ENCODE measurements at regions not wholly inside any gene's neighbourhood (a gene's known extent, or its start where the extent isn't known, plus 50 kb on each side); places are given as distances from the start of the nearest gene placed in this dataset.

DNA sequence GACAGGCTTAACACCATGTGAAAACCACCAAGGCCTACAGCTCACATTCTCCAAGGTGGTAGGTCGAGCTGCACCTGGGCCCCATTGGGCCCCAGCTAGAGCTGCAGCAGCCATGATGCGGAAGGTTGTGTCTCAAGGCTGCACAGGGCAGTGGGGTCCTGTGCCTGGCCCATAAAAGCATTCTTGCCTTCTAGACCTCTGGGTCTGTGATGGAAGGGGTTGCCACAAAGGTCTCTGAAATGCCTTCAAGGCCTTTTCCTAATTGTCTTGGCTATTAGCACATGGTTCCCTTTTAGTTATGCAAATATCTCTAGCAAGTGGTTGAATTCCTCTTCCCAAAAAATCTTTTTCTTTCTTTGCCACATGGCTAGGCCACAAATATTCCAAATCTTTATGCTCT lies 52.5 kb upstream of the C11orf58 start:
- no peak overlapping the region for H3K4me3 ChIP-seq (IDR thresholded peaks at IDR 0.05; ENCODE audit: insufficient read depth, low read depth, low read length)
- no peaks in the 10 kb centered on the region for H3K36me3 ChIP-seq (ENCODE audit: insufficient read depth)
- H3K27ac ChIP-seq: no peak overlapping the region
- no peak for TF ChIP-seq CTCF (conservative IDR thresholded peaks at IDR 0.05; ENCODE audit: low read depth, low read length)
- no peak overlapping the region for H3K4me2 ChIP-seq
- no peaks in the 10 kb centered on the region for H3K27me3 ChIP-seq (ENCODE audit: insufficient read depth, low read depth)
- H3K4me1 ChIP-seq (ENCODE audit: low read depth, poor library complexity, severe bottlenecking): no peaks in the 10 kb centered on the region
- no peaks in the 10 kb centered on the region for H3K79me2 ChIP-seq (ENCODE audit: insufficient read depth, low read depth)
- no peaks in the 10 kb centered on the region for H4K20me1 ChIP-seq (ENCODE audit: insufficient read depth)
- H3K9ac ChIP-seq: no peak overlapping the region
- no peak overlapping the region for H2AFZ ChIP-seq (ENCODE audit: low read depth)

GRCh38 chr11:16678466-16679116 lies 59.9 kb upstream of the C11orf58 start:
- Histone ChIP-seq H3K4me3 (IDR thresholded peaks at IDR 0.05; ENCODE audit: insufficient read depth, low read depth, low read length) (no peak overlapping the region), H3K36me3 (ENCODE audit: insufficient read depth) (no peaks in the 10 kb centered on the region), H3K27ac (no peak overlapping the region), H3K9ac (no peak overlapping the region), H3K4me2 (no peak overlapping the region), H3K27me3 (ENCODE audit: insufficient read depth, low read depth) (no peaks in the 10 kb centered on the region), H4K20me1 (ENCODE audit: insufficient read depth) (no peaks in the 10 kb centered on the region), H3K4me1 (ENCODE audit: low read depth, poor library complexity, severe bottlenecking) (no peaks in the 10 kb centered on the region), H2AFZ (ENCODE audit: low read depth) (no peak overlapping the region), H3K79me2 (ENCODE audit: insufficient read depth, low read depth) (no peaks in the 10 kb centered on the region)
- no peak for TF ChIP-seq CTCF (conservative IDR thresholded peaks at IDR 0.05; ENCODE audit: low read depth, low read length)

GRCh38 chr11:16669799-16670415 lies 68.5 kb upstream of the C11orf58 start:
- Histone ChIP-seq H3K27me3 (ENCODE audit: insufficient read depth, low read depth) (no peaks in the 10 kb centered on the region), H2AFZ (ENCODE audit: low read depth) (no peak overlapping the region), H3K9ac (no peak overlapping the region), H3K36me3 (ENCODE audit: insufficient read depth) (no peaks in the 10 kb centered on the region), H3K27ac (no peak overlapping the region), H3K4me3 (IDR thresholded peaks at IDR 0.05; ENCODE audit: insufficient read depth, low read depth, low read length) (no peak overlapping the region), H3K4me2 (no peak overlapping the region), H4K20me1 (ENCODE audit: insufficient read depth) (no peaks in the 10 kb centered on the region), H3K4me1 (ENCODE audit: low read depth, poor library complexity, severe bottlenecking) (no peaks in the 10 kb centered on the region), H3K79me2 (ENCODE audit: insufficient read depth, low read depth) (no peaks in the 10 kb centered on the region)
- no peak for TF ChIP-seq CTCF (conservative IDR thresholded peaks at IDR 0.05; ENCODE audit: low read depth, low read length)

- no peaks in the 10 kb centered on the region for H3K4me1 ChIP-seq (ENCODE audit: low read depth, poor library complexity, severe bottlenecking)
- no peak overlapping the region for H3K4me3 ChIP-seq (IDR thresholded peaks at IDR 0.05; ENCODE audit: insufficient read depth, low read depth, low read length)
- H3K36me3 ChIP-seq (ENCODE audit: insufficient read depth): no peaks in the 10 kb centered on the region
- H3K27me3 ChIP-seq (ENCODE audit: insufficient read depth, low read depth): no peaks in the 10 kb centered on the region
- peak; percentile 53 for TF ChIP-seq CTCF (conservative IDR thresholded peaks at IDR 0.05; ENCODE audit: low read depth, low read length)
- no peak overlapping the region for H3K27ac ChIP-seq
- H2AFZ ChIP-seq (ENCODE audit: low read depth): no peak overlapping the region
- H3K9ac ChIP-seq: no peak overlapping the region
- H3K4me2 ChIP-seq: no peak overlapping the region
- H3K79me2 ChIP-seq (ENCODE audit: insufficient read depth, low read depth): no peaks in the 10 kb centered on the region
- H4K20me1 ChIP-seq (ENCODE audit: insufficient read depth): no peaks in the 10 kb centered on the region
These were observed 105.9 kb upstream of the C11orf58 start for GRCh38 chr11:16632295-16633200.

All from KMS-11 (cell line).